RWPE1 (cell line): ENCODE measurements at regions not wholly inside any gene's neighbourhood (a gene's known extent, or its start where the extent isn't known, plus 50 kb on each side); places are given as distances from the start of the nearest gene placed in this dataset.

Experiments used
- CTCF ChIA-PET: fragments of 350-600 bp; sonication (Branson Sonifier 250); formaldehyde crosslinking; extraction: SDS; loops from one replicate; lab custom pipeline; 2021; lab: Yijun Ruan, JAX
- POLR2A ChIA-PET: fragments of 400-600 bp; formaldehyde crosslinking; extraction: SDS; loops from one replicate; lab custom pipeline; 2020; ENCODE audit warnings: antibody characterized with exemption; ENCODE audit not compliant: low non-redundant PET; lab: Yijun Ruan, JAX
- DNase-seq: peaks from one replicate; pipeline ENCODE4 v3.0.0; 2012; ENCODE audit warnings: low spot score
- H3K27ac ChIP-seq: fragments of 450-650 bp; 2 replicates; pipeline ENCODE4 v1.5.1; 2017
- CTCF ChIP-seq: fragments of 450-650 bp; conservative IDR thresholded peaks from 2 replicates; pipeline ENCODE4 v1.5.1; 2017; ENCODE audit warnings: low read depth, mild to moderate bottlenecking

- CTCF ChIA-PET = interaction anchor here (0.6 kb wide), 1 partner anchor 393 kb away, joined by 3 read pairs; no protein-coding TSS in a partner anchor
- POLR2A ChIA-PET = no interaction called here
- DNase-seq = no peak
- TF ChIP-seq CTCF = no peak
- H3K27ac ChIP-seq = no peak overlapping the region
These were observed 703.3 kb upstream of the ARGLU1 start for GRCh38 chr13:107271227-107271626.

GRCh38 chr13:107266657-107267056 lies 698.7 kb upstream of the ARGLU1 start:
- DNase-seq = no peak
- no peak for TF ChIP-seq CTCF
- CTCF ChIA-PET = no interaction called here
- POLR2A ChIA-PET = no interaction called here
- H3K27ac ChIP-seq = no peak overlapping the region

- CTCF ChIA-PET = no interaction called here
- POLR2A ChIA-PET = no interaction called here
- DNase-seq = peak; percentile 57
- no peak overlapping the region for H3K27ac ChIP-seq
- TF ChIP-seq CTCF = no peak
These were observed 690.8 kb upstream of the ARGLU1 start for GRCh38 chr13:107258599-107259187.

GRCh38 chr13:107254392-107254791 lies 686.5 kb upstream of the ARGLU1 start:
- no peak for DNase-seq
- POLR2A ChIA-PET = no interaction called here
- H3K27ac ChIP-seq = no peak overlapping the region
- TF ChIP-seq CTCF = no peak
- CTCF ChIA-PET = no interaction called here

- ChIA-PET CTCF (interaction anchor here (0.6 kb wide), 1 partner anchor 49 kb away, joined by 3 read pairs; no protein-coding TSS in a partner anchor), POLR2A (no interaction called here)
- H3K27ac ChIP-seq = no peak overlapping the region
- TF ChIP-seq CTCF = no peak
- peak; percentile 9 for DNase-seq
These were observed 684.5 kb upstream of the ARGLU1 start for GRCh38 chr13:107252428-107252827.

- DNase-seq = no peak
- POLR2A ChIA-PET = no interaction called here
- TF ChIP-seq CTCF = no peak
- CTCF ChIA-PET = no interaction called here
- H3K27ac ChIP-seq = no peak overlapping the region
These were observed 684.1 kb upstream of the ARGLU1 start for GRCh38 chr13:107252021-107252420.
